HG03064 (cell line): ENCODE measurements at regions not wholly inside any gene's neighbourhood (a gene's known extent, or its start where the extent isn't known, plus 50 kb on each side); places are given as distances from the start of the nearest gene placed in this dataset.

Experiments used
- ATAC-seq: cut with Tn5 transposase; IDR thresholded peaks from one replicate; pipeline ENCODE4 v1.9.1; 2021; ENCODE audit warnings: low read depth; ENCODE audit not compliant: unreplicated experiment

DNA sequence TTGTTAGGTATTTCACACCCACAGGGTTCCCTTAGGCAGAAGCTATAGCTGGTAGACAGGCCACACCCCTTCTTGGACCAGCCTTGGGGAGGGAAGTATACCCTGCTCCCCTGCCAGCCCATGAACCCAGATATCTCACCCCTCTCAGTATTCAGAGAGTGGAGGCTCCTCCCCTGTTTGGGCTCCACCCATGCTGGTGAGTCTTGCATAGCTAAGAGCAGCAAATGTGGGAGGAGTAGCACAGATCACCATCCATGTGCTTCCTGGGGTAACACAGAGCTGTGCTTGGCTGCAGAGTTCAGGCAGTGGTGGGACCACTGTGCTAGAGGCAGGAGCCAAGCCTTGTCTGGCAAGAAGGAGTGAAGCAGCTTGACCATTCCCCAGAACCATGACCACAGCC, 427.2 kb downstream of the ZIC1 start:
- no peak for ATAC-seq

DNA sequence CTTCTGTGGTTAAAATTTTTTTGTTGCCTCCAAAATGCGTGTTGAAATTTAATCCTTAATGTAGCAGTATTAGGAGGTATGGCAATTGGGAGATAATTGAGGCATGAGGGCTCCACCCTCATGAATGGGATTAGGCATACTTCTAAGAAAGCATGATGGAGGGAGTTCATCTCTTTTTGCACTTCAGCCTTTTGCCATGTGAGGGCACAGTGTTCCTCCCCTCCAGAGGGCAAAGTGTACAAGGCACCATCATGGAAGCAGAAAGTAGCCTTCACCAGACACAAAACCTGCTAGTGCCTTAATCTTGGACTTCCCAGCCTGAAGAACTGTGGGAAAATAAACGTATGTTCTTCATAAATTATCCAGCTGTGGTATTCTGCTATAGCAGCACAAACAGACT, 429.5 kb downstream of the ZIC1 start:
- ATAC-seq, result no peak

DNA sequence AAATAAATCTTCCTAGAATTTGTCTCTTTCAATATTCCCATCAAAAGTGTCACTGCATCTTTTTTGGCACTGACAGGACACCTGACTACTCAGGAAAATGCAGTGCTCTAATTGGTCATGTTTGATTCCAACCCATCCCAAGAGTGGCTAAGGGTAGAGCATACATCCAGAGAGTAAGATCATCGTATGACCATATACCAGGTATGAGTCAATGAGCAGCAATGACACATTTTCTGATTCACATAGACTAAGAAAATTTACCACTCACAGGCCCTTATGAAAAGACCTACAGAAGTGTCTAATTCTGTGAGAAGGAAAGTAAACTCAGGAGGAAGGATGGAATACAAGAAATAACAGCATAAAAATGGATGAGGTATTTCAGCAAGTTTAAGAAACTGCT, 434.2 kb downstream of the ZIC1 start:
- no peak for ATAC-seq

DNA sequence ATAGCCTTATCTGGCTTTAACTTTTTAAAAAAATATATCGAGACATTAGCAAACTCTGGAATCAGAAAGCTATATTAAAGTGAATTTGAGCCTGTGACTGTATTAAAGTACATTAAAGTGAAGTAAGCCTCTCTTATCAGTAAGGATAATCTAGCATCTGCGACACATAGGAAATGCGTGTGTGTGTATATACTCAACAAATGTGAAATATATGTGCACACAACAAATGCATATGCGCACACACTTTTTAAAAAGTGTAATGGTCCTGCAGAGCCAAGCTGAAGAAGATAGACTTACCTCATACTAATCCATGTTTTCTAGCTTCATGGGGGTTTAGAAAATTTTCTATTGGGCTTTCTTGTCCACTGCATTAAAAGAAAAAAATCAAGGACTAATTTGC, 437.1 kb downstream of the ZIC1 start:
- no peak for ATAC-seq

DNA sequence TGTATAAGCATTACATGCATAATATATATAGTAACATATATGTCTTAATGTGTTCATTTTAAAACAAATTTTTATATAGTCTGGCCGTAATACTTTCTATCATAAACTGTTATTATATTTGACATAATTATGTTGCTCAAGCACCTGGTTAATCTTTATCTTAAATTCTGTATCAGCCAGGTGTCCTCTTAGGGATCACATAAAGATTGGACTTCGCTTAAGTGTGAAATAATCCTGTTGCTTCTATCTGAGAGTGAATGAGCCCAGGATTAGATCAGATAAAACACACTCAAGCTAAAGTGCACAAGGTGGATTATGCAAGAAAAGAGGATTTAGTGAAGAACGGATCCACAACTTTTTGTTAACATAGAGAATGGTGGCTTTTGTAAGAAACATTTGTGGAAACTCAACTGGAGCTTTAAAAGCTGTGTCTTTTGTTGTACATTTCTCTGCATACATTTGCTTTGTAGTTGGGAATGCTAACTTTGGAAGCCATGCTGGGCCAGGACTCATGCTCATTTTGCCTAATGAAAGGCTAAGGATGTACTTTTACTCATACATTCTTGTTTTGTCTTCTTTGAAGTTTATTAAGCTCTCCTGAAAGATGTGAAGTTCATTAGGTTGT, 437.8 kb downstream of the ZIC1 start:
- ATAC-seq, result no peak

DNA sequence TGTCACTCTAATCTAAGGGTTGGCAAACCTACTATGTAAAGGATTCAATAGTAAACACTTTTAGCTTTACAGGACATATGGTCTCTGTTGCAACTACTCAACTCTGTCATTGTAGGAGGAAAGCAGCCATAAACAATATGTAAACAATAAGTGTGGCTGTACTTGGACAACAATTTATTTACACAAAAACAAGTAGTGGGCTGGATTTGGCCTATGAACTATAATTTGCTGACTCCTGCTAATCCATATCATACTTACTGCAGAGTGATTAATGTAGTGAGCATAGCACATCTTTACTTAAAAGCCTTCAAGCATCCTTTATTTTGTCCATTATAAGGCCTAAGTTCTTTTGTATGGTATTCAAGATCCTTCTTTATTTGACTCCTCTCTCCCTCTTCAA, 441.9 kb downstream of the ZIC1 start:
- no peak for ATAC-seq

DNA sequence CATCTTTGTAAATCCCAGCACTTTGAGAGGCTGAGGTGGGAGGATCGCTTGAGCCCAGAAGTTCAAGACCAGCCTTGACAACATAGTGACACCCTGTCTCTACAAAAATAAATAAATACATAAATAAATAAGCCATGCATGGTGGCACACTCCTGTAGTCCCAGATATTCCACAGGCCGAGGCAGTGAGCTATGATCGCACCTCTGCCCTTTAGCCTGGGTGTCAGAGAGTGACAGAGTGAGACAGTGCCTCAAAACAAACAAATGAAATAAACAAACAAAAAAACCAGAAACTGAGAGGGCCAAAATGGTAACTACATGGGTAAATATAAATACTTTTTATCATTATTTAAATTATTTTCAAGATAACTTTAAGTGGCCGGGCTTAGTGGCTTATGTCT, 445.4 kb downstream of the ZIC1 start:
- no peak for ATAC-seq

DNA sequence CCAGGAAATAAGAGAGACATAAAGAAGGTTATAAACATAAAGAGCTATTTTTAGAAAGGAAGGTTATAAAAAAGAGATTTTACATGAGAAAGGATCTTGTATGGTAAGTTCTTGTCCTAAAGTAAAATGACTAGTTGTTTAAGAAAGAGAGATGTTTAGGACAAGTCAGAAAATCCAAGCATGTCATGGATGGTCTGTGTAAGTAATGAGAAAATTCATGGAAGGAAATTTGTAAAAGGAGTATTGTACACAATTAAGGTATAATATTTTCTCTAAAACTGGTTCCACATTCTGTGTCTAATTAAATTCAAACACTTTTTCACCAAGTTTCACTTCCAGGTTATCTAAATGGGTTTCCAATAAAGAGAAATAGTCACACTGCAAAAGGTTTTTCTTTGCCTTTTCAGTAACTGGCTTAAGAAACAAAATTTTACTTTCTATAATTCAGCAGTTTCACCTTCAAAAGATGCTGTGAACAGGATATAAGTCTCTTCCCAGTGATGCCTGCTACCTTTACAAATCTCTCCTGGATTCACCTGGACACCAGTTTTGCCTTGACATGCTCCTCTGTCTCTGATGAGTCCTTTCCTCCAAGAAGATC, 455.7 kb downstream of the ZIC1 start:
- no peak for ATAC-seq

DNA sequence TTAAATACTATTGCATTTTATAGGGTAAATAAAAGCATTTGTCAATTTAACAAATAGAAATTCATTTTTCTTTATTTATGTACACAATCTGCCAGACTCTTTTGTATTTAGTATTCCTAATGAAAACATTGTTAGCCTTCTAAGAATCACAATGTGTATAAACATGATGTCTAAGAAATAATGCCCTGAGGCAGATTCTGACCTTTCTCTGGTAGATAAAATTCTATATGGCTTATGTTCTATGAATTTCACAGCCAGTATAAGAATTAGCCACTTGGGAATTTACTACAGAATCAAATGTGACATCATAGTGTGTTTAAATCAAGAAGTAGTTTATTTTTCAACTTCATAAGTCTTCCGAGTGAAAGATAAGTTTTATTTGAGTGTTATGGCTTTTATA, 457.4 kb downstream of the ZIC1 start:
- ATAC-seq, result no peak

DNA sequence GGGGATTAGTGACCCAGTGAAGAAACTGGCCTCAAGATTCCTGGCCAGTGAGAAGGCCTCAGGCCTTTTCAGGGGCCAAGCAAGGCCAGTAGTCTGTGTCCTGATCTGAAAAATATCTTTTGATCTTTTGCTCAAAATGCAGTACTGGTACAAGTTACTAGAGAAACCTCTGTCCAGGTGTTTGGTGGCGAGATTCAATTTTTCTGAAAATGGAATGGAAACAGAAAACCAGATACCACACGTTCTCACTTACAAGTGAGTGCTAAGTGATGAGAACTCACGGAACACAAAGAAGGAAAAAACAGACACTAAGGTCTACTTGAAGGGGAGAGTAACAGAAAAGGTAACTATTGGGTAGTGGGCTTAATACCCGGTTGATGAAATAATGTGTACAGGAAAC, 463.4 kb downstream of the ZIC1 start:
- ATAC-seq, result no peak

DNA sequence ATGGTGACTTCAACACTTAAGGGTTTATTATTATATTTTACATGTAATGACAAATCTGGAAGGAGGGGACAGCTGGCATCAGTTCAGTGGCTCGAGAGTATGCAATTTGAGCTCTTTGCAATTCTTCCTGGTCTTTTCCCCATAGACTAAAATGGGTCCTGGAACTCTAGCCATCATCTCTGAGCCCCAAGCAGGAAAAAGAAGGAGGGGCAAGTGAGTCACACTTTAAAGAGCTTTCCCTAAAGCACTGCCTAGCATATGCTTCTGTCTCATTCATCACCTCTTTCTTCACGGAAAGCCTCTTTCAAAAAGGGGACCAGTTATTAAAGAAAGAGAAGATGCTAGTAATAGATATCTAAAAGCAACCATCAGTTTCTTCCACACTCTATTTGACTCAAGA, 466.3 kb downstream of the ZIC1 start:
- no peak for ATAC-seq

DNA sequence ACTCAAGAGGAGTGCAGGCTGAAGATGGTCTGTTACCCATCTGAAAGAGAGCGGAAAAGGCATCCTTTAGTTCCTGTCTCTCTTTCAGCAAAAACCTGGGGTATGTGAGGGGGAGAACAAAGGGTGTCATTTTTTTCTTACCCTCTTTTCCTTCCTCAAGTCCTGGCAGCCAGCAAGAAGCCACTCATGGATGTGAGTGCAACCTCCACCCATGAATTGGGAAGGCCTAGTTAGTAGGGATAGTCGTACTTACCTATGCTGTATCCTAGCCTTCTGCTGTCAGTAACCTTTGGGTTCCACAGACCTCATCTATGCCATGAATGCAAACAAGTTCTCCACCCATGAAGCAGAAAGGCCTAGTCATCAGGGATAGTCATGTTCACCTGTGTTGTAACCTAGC, 472.8 kb downstream of the ZIC1 start:
- ATAC-seq, result no peak

DNA sequence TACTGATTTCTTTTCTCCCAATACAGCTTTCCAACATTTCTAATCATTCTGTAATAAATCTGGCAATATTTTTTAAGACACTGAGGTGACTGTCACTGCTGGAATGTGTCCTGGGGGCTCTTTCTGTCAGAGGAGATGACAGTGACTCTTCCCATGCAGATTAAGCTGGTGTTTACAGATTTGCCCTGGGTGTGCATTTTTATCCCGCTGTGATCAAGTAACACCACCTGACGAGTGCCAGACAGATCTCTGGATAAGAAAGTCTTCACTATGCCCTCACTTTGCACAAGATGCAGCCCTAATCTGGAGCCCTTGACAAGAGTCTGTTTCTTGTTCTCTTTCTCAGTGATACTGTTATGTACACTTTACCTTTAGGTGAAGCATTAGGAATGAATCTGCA, 477.7 kb downstream of the ZIC1 start:
- no peak for ATAC-seq

DNA sequence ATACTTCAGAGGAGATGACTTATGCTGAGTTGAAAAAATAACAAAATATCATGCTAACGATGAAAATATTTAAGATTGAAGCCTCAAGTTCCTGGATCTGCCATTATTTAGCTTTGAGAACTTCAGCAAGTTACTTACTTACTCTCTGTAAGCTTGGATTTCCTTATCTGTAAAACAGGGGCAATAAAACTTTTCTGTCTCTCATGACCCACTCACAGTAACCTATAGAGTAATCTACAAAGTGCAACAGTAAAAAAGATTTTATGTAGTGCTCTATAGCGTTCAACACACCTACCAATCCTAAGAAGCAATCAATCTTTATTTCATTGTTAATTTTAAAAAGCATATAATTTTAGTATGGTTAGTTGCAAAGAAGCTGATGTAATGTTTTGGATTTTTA, 478.6 kb downstream of the ZIC1 start:
- ATAC-seq, result no peak

DNA sequence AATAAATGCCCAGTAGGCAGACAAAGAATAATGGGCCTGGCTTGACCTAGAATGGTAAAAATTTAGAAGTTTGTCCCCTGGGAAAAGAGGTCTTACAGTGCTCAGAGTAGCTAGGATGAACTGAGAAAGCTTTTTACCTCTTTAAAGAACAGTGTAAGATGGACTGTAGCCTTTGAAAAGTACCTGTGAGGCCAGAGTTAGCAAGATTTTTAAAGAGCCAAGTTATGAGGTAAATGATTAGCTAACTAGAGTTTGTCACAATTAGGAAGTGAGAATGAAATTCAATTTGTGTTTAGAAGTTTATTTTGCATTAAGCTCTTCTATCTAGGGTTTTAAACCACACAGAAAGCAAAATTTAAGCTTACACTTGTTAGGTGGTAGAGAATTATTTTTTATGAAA, 480.9 kb downstream of the ZIC1 start:
- peak; percentile 96 for ATAC-seq

DNA sequence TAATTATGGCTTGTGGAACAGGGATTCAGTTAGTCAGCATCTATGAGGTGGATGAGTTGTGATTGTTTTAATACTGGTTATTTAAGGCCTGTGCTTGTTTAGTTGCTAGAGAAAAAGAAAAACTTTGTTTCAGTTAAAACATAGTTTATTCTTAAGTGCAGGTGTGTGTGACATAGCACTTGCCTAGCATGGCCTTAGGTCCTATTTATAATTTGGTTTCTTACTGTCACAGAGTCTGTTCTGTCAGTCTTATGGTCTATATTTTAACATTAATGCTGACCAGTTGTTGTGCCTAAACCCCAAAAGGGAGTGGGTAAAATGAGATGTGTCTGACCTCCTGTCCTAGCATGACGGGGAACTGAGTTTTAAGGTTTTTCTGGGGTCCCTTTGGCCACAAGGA, 486.3 kb downstream of the ZIC1 start:
- no peak for ATAC-seq

DNA sequence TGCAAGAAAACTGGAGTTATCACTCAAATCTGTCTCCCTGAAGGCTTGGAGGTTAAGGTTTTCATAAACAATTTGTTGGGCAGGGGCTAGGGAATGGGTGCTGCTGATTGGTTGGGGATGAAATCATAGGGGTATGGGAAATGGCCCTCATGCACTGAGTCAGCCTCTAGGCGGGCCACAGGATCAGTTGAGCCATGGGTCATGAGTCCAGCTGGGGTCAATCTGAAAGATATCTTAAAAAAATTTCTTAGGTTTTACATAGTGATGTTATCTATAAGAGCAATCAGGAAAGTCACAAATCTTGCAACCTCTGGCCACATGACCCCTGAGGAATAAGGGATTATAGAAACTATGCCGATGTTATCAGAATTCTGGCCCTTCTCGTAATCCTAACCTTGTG, 491.7 kb downstream of the ZIC1 start:
- ATAC-seq, result no peak

DNA sequence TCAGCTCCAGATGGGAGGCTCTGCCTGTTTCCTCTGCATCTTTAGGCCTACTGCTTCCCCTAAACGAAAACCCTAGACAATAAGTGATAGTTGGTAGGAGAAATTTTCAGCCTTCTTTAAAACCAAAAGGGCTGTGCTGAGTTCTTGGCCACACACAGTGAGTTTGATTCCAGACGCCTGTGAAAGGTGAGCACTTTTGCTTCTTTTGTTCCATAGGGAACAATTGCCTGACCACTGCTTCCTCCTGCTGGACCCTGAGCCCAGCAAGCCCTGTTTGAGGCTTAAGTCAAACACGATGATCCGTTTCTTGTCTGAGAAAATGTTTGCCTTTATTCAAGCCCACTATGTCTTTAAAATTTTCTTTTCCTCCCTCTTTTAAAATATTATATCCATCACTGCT, 493.9 kb downstream of the ZIC1 start:
- ATAC-seq, result no peak

DNA sequence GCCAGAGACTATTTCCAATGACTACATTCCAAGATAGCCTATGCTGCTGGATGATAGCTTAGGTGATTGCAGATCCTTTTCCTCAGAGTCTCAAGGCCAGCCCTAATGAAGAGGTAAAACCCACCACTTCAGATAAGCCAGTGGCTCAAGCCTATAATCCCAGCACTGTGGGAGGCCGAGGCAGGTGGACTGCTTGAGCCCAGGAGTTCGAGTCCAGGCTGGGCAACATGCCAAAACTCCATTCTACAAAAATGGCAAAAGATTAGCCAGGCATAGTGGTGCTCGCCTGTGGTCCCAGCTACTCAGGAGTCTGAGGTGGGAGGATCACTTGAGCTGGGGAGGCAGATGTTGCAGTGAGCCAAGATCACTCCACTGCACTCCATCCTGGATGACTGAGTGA, 495.3 kb downstream of the ZIC1 start:
- no peak for ATAC-seq

DNA sequence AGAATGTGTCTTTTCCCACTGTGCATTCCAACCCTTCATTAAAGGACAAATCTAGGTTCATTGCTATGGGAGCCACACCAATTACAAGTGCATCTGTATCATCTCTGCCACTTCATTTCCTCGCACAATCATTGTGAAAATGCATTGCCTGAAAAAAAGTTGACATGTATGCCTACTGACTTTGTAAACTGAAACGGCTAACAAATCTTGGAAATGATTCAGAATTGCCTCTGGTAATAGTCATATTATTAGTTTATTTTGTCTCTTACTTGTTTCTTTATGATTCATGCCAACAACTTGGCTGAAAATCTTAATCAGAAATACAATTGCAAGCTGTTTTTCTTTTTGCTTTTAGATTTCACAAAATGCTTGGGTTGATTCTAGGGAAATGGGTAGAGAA, 497.1 kb downstream of the ZIC1 start:
- ATAC-seq, result no peak

DNA sequence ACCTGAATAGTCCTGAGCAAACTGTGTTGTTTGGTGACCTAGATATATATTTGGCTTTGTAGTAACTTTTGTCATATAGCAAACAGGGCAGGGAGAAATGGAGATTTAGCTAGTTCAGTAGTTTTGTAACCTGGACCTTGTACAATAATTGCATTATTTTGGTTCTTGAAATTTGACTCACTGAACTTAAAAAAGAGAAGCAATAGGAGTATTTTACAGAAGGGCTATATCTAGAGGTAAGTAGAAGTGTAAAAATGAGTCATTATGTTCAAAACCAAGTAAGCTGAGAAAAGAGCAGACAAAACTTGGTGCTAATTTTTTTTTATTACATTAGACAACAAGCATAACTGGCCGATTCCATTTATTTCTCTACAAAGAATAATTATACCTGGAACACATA, 505.4 kb downstream of the ZIC1 start:
- no peak for ATAC-seq

DNA sequence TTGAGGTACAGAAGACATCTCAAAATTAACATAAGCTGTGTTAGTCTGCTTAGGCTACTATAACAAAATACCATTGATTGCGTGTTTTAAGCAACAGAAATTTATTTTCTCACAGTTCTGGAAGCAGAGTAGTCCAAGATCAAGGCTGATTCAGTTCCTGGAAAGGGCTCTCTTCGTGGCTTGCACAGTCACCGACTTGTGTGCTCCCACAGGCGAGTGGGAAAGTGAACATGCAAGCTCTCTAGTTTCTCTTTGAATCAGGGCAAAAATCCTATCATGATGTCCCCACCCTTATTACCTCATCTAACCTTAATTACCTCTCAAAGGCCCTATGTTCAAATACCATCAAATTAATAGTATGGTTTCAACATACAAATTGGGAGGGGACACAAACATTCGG, 505.9 kb downstream of the ZIC1 start:
- no peak for ATAC-seq

DNA sequence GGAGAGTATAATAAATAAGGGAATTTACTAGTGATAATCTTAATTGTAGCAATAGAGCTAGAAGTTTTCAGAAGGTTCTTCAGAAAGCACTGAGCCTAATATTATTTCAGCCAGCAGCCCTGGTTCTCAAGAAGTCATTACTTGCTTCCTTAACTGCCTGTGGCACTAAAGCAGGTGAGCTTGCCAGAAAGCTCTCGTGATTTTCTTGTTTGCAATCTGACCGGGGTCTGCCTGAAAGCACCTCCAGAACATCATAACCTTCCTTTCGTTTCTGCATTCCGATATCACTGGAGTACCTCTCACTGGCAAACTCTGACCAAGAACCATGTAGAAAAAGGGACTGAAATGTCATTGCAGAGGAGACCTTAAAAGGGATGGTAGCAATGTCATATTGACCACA, 510.3 kb downstream of the ZIC1 start:
- no peak for ATAC-seq
